Endothelial cell of umbilical vein (primary cell): ENCODE measurements at regions not wholly inside any gene's neighbourhood (a gene's known extent, or its start where the extent isn't known, plus 50 kb on each side); places are given as distances from the start of the nearest gene placed in this dataset.

Source experiments
- EZH2 ChIP-seq: IDR thresholded peaks from 2 replicates; pipeline ENCODE4 v1.6.1; 2012; ENCODE audit warnings: borderline replicate concordance, low read depth, mild to moderate bottlenecking, moderate library complexity, low read length, inconsistent platforms; ENCODE audit not compliant: severe bottlenecking
- FOS ChIP-seq: IDR thresholded peaks from 2 replicates; pipeline ENCODE4 v1.6.1; 2011; ENCODE audit warnings: mild to moderate bottlenecking, low read length, moderate library complexity, borderline replicate concordance; ENCODE audit not compliant: insufficient read depth
- JUN ChIP-seq: IDR thresholded peaks from 2 replicates; pipeline ENCODE4 v1.6.1; 2011; ENCODE audit warnings: borderline replicate concordance, low read depth; ENCODE audit not compliant: insufficient read length, insufficient read depth
- POLR2A ChIP-seq: IDR thresholded peaks from 2 replicates; pipeline ENCODE4 v1.6.1; 2012; ENCODE audit warnings: low read depth, mild to moderate bottlenecking, control low read depth, low read length
- POLR2AphosphoS5 ChIP-seq: IDR thresholded peaks from 2 replicates; pipeline ENCODE4 v1.6.1; 2012; ENCODE audit warnings: low read depth, mild to moderate bottlenecking, control low read depth, low read length, moderate library complexity; ENCODE audit not compliant: insufficient read depth
- TF ChIP-seq, protein P1 (sequence below), 2 donors: IDR thresholded peaks; 1 replicate in 1 of 2; 2 replicates in 1 of 2; pipeline ENCODE4 v1.5.1; 2011; ENCODE audit warnings: low read length in 2 of 2, mild to moderate bottlenecking in 2 of 2, moderate library complexity in 2 of 2, control low read depth in 1 of 2, inconsistent platforms in 1 of 2, low read depth in 1 of 2; ENCODE audit not compliant: insufficient read depth in 1 of 2; ENCODE audit errors: extremely low read depth in 1 of 2

DNA sequence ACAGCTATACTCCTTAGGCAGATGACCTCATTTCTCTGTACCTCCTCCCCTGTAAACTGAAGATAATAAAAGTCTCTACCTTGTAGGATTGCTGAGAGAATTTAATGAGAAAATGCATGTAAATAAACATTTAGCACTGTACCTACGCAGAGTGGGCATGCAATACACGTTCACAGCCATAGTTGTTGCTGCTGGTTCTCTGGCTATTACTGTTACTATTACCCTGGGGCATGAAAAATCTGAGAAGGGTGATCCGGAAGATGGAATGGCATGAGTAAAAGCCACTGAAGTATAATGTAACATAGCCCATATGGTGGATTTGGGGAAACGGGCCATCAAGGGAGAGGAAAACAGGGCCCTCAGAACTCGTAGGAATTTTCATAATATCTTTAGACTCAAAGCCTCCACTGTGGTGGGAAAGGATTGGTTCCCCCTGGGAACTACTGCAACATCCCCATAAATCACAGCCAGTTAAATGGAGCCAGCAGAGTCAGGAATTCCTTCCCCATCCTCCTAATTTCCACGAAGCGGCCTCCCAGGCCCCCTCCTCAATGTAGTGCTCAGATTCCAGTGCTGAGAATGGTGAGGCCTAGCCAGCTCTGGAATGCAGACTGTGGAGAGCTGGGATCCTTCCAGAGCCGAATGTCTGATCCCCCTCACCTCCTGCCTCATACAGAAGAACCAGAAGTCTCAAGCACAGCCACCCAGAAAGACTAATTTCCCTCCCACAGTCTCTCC is 205.3 kb downstream of the MN1 start:
- TF ChIP-seq, protein P1, sequence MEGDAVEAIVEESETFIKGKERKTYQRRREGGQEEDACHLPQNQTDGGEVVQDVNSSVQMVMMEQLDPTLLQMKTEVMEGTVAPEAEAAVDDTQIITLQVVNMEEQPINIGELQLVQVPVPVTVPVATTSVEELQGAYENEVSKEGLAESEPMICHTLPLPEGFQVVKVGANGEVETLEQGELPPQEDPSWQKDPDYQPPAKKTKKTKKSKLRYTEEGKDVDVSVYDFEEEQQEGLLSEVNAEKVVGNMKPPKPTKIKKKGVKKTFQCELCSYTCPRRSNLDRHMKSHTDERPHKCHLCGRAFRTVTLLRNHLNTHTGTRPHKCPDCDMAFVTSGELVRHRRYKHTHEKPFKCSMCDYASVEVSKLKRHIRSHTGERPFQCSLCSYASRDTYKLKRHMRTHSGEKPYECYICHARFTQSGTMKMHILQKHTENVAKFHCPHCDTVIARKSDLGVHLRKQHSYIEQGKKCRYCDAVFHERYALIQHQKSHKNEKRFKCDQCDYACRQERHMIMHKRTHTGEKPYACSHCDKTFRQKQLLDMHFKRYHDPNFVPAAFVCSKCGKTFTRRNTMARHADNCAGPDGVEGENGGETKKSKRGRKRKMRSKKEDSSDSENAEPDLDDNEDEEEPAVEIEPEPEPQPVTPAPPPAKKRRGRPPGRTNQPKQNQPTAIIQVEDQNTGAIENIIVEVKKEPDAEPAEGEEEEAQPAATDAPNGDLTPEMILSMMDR (IDR thresholded peaks at IDR 0.05; ENCODE audit: extremely low read depth in 1 of 2, insufficient read depth in 1 of 2, low read depth in 1 of 2, low read length in 2 of 2): no peak
- TF ChIP-seq POLR2A: no peak
- no peak for TF ChIP-seq POLR2AphosphoS5
- TF ChIP-seq EZH2: no peak
- TF ChIP-seq JUN: no peak
- TF ChIP-seq FOS: no peak
